ENCODE measurements at regions not wholly inside any gene's neighbourhood (a gene's known extent, or its start where the extent isn't known, plus 50 kb on each side); places are given as distances from the start of the nearest gene placed in this dataset.

DNA sequence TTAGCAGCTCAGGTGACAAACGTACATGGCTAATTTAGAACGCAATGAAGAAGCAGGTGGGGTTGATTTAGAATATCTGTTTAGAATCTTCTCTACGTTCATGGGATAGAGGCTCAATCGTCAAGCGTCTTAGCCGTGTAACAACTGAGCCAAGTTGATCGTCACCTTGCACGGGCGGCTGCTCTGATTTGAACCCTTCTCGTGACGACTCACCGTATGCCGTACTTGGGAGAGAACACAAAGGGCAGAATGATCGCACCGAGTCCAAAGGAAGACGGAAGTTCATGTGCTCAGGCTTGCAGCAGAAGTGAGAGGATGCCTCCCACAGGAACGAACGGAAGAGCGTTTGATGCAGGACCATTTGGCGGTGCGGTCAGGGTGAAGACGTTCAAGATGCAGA lies 108.3 kb upstream of the TCERG1L start:
- no peak for TF ChIP-seq CTCF (IDR thresholded peaks at IDR 0.05; ENCODE audit: poor library complexity)
- no peak for TF ChIP-seq EZH2 (IDR thresholded peaks at IDR 0.05; ENCODE audit: borderline replicate concordance)
